Smooth muscle cell (in vitro differentiated cells): ENCODE measurements at regions not wholly inside any gene's neighbourhood (a gene's known extent, or its start where the extent isn't known, plus 50 kb on each side); places are given as distances from the start of the nearest gene placed in this dataset.

Experiments used
- DNase-seq: peaks from one replicate; lab custom pipeline; 2025; ENCODE audit not compliant: unreplicated experiment; lab: John Stamatoyannopoulos, UW
- H2AFZ ChIP-seq: fragments of 200-600 bp; sonication (generic); 2 replicates; pipeline ENCODE4 v1.6.0; 2016; ENCODE audit warnings: antibody characterized with exemption, low read depth, mild to moderate bottlenecking
- H3F3A ChIP-seq: fragments of 200-600 bp; sonication (generic); 2 replicates; pipeline ENCODE4 v1.6.0; 2017; ENCODE audit warnings: antibody characterized with exemption, low read depth
- H3K27ac ChIP-seq: fragments of 200-600 bp; sonication (generic); 2 replicates; pipeline ENCODE4 v1.5.1; 2016; ENCODE audit warnings: low read depth, mild to moderate bottlenecking
- H3K27me3 ChIP-seq: fragments of 200-600 bp; sonication (generic); 2 replicates; pipeline ENCODE4 v1.6.1; 2016; ENCODE audit warnings: low read depth, mild to moderate bottlenecking
- H3K36me3 ChIP-seq: fragments of 200-600 bp; sonication (generic); 2 replicates; pipeline ENCODE4 v1.5.1; 2016; ENCODE audit warnings: low read depth
- H3K4me1 ChIP-seq: fragments of 200-600 bp; sonication (generic); 2 replicates; pipeline ENCODE4 v1.5.1; 2016; ENCODE audit warnings: low read depth
- H3K4me2 ChIP-seq: fragments of 200-600 bp; sonication (generic); 2 replicates; pipeline ENCODE4 v1.6.0; 2016; ENCODE audit warnings: mild to moderate bottlenecking
- H3K4me3 ChIP-seq: fragments of 200-600 bp; sonication (generic); 2 replicates; pipeline ENCODE4 v1.5.1; 2016; ENCODE audit warnings: mild to moderate bottlenecking
- H3K79me2 ChIP-seq: fragments of 200-600 bp; sonication (generic); 2 replicates; pipeline ENCODE4 v1.6.0; 2016; ENCODE audit warnings: low read depth, mild to moderate bottlenecking
- H3K9ac ChIP-seq: fragments of 200-600 bp; sonication (generic); 2 replicates; pipeline ENCODE4 v1.6.0; 2016; ENCODE audit warnings: low read depth
- H3K9me3 ChIP-seq: fragments of 200-600 bp; sonication (generic); replicated peaks from 2 replicates; pipeline ENCODE4 v1.5.1; 2016; ENCODE audit warnings: low read depth
- H4K20me1 ChIP-seq: fragments of 200-600 bp; sonication (generic); 2 replicates; pipeline ENCODE4 v1.6.0; 2016; ENCODE audit warnings: low read depth
- CTCF ChIP-seq: fragments of 200-600 bp; sonication (generic); IDR thresholded peaks from 2 replicates; pipeline ENCODE4 v1.5.1; 2017; ENCODE audit warnings: borderline replicate concordance, mild to moderate bottlenecking, antibody characterized with exemption; ENCODE audit not compliant: insufficient read depth, poor library complexity, severe bottlenecking
- WGBS: methylation state at CpG from one replicate; pipeline ENCODE4 v1.1.7; 2016; ENCODE audit warnings: low lambda C conversion rate; 5-methylcytosine and 5-hydroxymethylcytosine counted together

GRCh38 chr11:80388536-80388935 lies 947.7 kb upstream of the TENM4 start:
- no peak overlapping the region for H3K27ac ChIP-seq
- H3F3A ChIP-seq: no peaks in the 10 kb centered on the region
- no peaks in the 10 kb centered on the region for H3K27me3 ChIP-seq
- H3K36me3 ChIP-seq: no peaks in the 10 kb centered on the region
- 78% methylated on average over 4 of the region's 4 CpGs for WGBS
- H2AFZ ChIP-seq: no peak overlapping the region
- no peak overlapping the region for H3K9ac ChIP-seq
- H3K9me3 ChIP-seq: no peaks in the 10 kb centered on the region
- no peaks in the 10 kb centered on the region for H3K79me2 ChIP-seq
- no peak overlapping the region for H3K4me2 ChIP-seq
- DNase-seq: no peak
- H3K4me3 ChIP-seq: no peak overlapping the region
- no peaks in the 10 kb centered on the region for H3K4me1 ChIP-seq
- no peak for TF ChIP-seq CTCF
- no peaks in the 10 kb centered on the region for H4K20me1 ChIP-seq

- Histone ChIP-seq H3K36me3 (no peaks in the 10 kb centered on the region), H3K27ac (no peak overlapping the region), H3K9ac (no peak overlapping the region), H3K4me2 (no peak overlapping the region), H3K4me1 (no peaks in the 10 kb centered on the region), H3K4me3 (no peak overlapping the region), H3K27me3 (no peaks in the 10 kb centered on the region), H4K20me1 (no peaks in the 10 kb centered on the region), H3F3A (no peaks in the 10 kb centered on the region), H3K9me3 (no peaks in the 10 kb centered on the region), H2AFZ (no peak overlapping the region), H3K79me2 (no peaks in the 10 kb centered on the region)
- 40% methylated on average over 1 of the region's 1 CpG for WGBS
- no peak for TF ChIP-seq CTCF
- DNase-seq: no peak
Measured at GRCh38 chr11:80388130-80388529, 947.3 kb upstream of the TENM4 start.

GRCh38 chr11:80383655-80384054 lies 942.8 kb upstream of the TENM4 start:
- Histone ChIP-seq H3K79me2 (no peaks in the 10 kb centered on the region), H3F3A (no peaks in the 10 kb centered on the region), H3K36me3 (no peaks in the 10 kb centered on the region), H4K20me1 (no peaks in the 10 kb centered on the region), H2AFZ (no peak overlapping the region), H3K4me1 (no peaks in the 10 kb centered on the region), H3K4me3 (no peak overlapping the region), H3K4me2 (no peak overlapping the region), H3K9ac (no peak overlapping the region), H3K27me3 (no peaks in the 10 kb centered on the region), H3K9me3 (no peaks in the 10 kb centered on the region), H3K27ac (no peak overlapping the region)
- DNase-seq: no peak
- no peak for TF ChIP-seq CTCF
- 44% methylated on average over 3 of the region's 3 CpGs for WGBS

- DNase-seq: no peak
- Histone ChIP-seq H3K27me3 (no peaks in the 10 kb centered on the region), H3K36me3 (no peaks in the 10 kb centered on the region), H3K79me2 (no peaks in the 10 kb centered on the region), H4K20me1 (no peaks in the 10 kb centered on the region), H3K4me1 (no peaks in the 10 kb centered on the region), H3K9ac (no peak overlapping the region), H3K4me3 (no peak overlapping the region), H3F3A (no peaks in the 10 kb centered on the region), H2AFZ (no peak overlapping the region), H3K9me3 (no peaks in the 10 kb centered on the region), H3K27ac (no peak overlapping the region), H3K4me2 (no peak overlapping the region)
- WGBS: 88% methylated on average over 1 of the region's 1 CpG
- no peak for TF ChIP-seq CTCF
Measured at GRCh38 chr11:80379620-80380278, 938.9 kb upstream of the TENM4 start.
